Raji (cell line): ENCODE measurements at regions not wholly inside any gene's neighbourhood (a gene's known extent, or its start where the extent isn't known, plus 50 kb on each side); places are given as distances from the start of the nearest gene placed in this dataset.

Experiments
- POLR2A ChIP-seq: IDR thresholded peaks from 2 replicates; pipeline ENCODE4 v1.6.1; 2011; ENCODE audit warnings: low read depth, low read length, control low read depth; ENCODE audit not compliant: insufficient read depth

- no peak for TF ChIP-seq POLR2A
Measured at GRCh38 chr9:129486756-129487657, 133.9 kb downstream of the C9orf50 start.

- TF ChIP-seq POLR2A: no peak
Measured at GRCh38 chr9:129485145-129485774, 135.6 kb downstream of the C9orf50 start.

GRCh38 chr9:129484352-129485000 lies 136.4 kb downstream of the C9orf50 start:
- no peak for TF ChIP-seq POLR2A

GRCh38 chr9:129483415-129484351 lies 137.2 kb downstream of the C9orf50 start:
- TF ChIP-seq POLR2A: no peak

- TF ChIP-seq POLR2A: no peak
Measured at GRCh38 chr9:129482521-129483414, 138.1 kb downstream of the C9orf50 start.

- TF ChIP-seq POLR2A: no peak
Measured at GRCh38 chr9:129481810-129482511, 138.9 kb downstream of the C9orf50 start.

GRCh38 chr9:129481424-129481809 lies 139.5 kb downstream of the C9orf50 start:
- no peak for TF ChIP-seq POLR2A

GRCh38 chr9:129480745-129481144 lies 140.2 kb downstream of the C9orf50 start:
- no peak for TF ChIP-seq POLR2A

GRCh38 chr9:129480227-129480626 lies 140.7 kb downstream of the C9orf50 start:
- no peak for TF ChIP-seq POLR2A

- no peak for TF ChIP-seq POLR2A
Measured at GRCh38 chr9:129479631-129480011, 141.3 kb downstream of the C9orf50 start.

GRCh38 chr9:129478961-129479630 lies 141.8 kb downstream of the C9orf50 start:
- no peak for TF ChIP-seq POLR2A

GRCh38 chr9:129478461-129478860 lies 142.4 kb downstream of the C9orf50 start:
- no peak for TF ChIP-seq POLR2A
